K562 (cell line): ENCODE measurements at regions not wholly inside any gene's neighbourhood (a gene's known extent, or its start where the extent isn't known, plus 50 kb on each side); places are given as distances from the start of the nearest gene placed in this dataset.

Source experiments
- ATAC-seq: fragments of 200-7000 bp; cut with Tn5 transposase; 3 replicates; pipeline ENCODE4 v1.9.1; 2020; ENCODE audit warnings: moderate library complexity
- BruUV-seq: library from RNA; stranded (reverse); fragments of 400-500 nt; replicated peaks from 2 replicates; lab custom pipeline; 2021; lab: Mats Ljungman, UMichigan
- CTCF ChIA-PET: fragments of 300-600 bp; formaldehyde crosslinking; extraction: SDS; loops from one replicate; lab custom pipeline; 2021; ENCODE audit warnings: low intra/inter-chr PET ratio; lab: Yijun Ruan, JAX
- POLR2A ChIA-PET: fragments of 300-600, 350-650 bp; sonication (Branson Sonifier 250); formaldehyde crosslinking; extraction: SDS; loops from one replicate; lab custom pipeline; 2021; ENCODE audit warnings: antibody characterized with exemption, inconsistent platforms; lab: Yijun Ruan, JAX
- DNase-seq, 4 experiments: peaks; one replicate each; pipeline versions ENCODE4 v3.0.0 to v3.0.0-alpha.2; 2011 to 2018; ENCODE audit warnings: low spot score in 3 of 4, mixed read lengths in 3 of 4; ENCODE audit errors: extremely low read depth in 1 of 4
- FAIRE-seq: peaks from 2 replicates; lab custom pipeline; 2011; peaks lifted over from hg19 to GRCh38; lab: Jason Lieb, UNC
- H2AFZ ChIP-seq: 2 replicates; pipeline ENCODE4 v1.6.0; 2011; ENCODE audit warnings: low read depth, low read length, control low read depth, inconsistent platforms
- H3K27ac ChIP-seq: fragments of 200-600 bp; 3 replicates; pipeline ENCODE4 v1.8.0; 2011; ENCODE audit warnings: low read depth, mild to moderate bottlenecking, control low read depth, inconsistent platforms, low read length, moderate library complexity, mixed read lengths; ENCODE audit errors: extremely low read depth
- H3K27me3 ChIP-seq, 2 experiments: fragments of 300-600 bp in 1 of 2; 2 replicates in 1 of 2; 3 replicates in 1 of 2; pipeline versions ENCODE4 v1.6.0 to v1.8.0; 2011; ENCODE audit warnings: inconsistent platforms in 2 of 2, low read length in 2 of 2, mild to moderate bottlenecking in 1 of 2, mixed read lengths in 1 of 2, moderate library complexity in 1 of 2; ENCODE audit not compliant: control insufficient read depth in 2 of 2, insufficient read depth in 2 of 2
- H3K36me3 ChIP-seq: fragments of 300-600 bp; 3 replicates; pipeline ENCODE4 v1.8.0; 2011; ENCODE audit warnings: mild to moderate bottlenecking, low read length, inconsistent platforms; ENCODE audit not compliant: control insufficient read depth, insufficient read depth
- H3K4me1 ChIP-seq, 2 experiments: fragments of 200-600 bp in 1 of 2; replicated peaks in 1 of 2; 2 replicates in 1 of 2; 3 replicates in 1 of 2; pipeline versions ENCODE4 v1.5.1 to v1.8.0; 2011; ENCODE audit warnings: inconsistent platforms in 2 of 2, low read length in 2 of 2, mild to moderate bottlenecking in 1 of 2, mixed read lengths in 1 of 2, moderate library complexity in 1 of 2; ENCODE audit not compliant: control insufficient read depth in 2 of 2, insufficient read depth in 2 of 2
- H3K4me2 ChIP-seq: 2 replicates; pipeline ENCODE4 v1.6.1; 2011; ENCODE audit warnings: low read length, control low read depth, inconsistent platforms, mixed read lengths; ENCODE audit not compliant: insufficient read depth
- H3K4me3 ChIP-seq: fragments of 200-600 bp; sonication (generic), shearing (Covaris generic); 2 replicates; pipeline ENCODE4 v1.5.1; 2016; ENCODE audit warnings: control low read depth, inconsistent platforms
- H3K79me2 ChIP-seq: fragments of 200-600 bp; 3 replicates; pipeline ENCODE4 v1.8.0; 2011; ENCODE audit warnings: low read length, inconsistent platforms; ENCODE audit not compliant: control insufficient read depth, insufficient read depth
- H3K9ac ChIP-seq, 2 experiments: 2 replicates each; pipeline versions ENCODE4 v1.6.0 to v1.6.1; 2011; ENCODE audit warnings: low read depth in 2 of 2, low read length in 2 of 2, control low read depth in 1 of 2, inconsistent platforms in 1 of 2, mild to moderate bottlenecking in 1 of 2, mixed read lengths in 1 of 2; ENCODE audit not compliant: insufficient read depth in 1 of 2
- H3K9me1 ChIP-seq: one replicate; pipeline ENCODE4 v1.6.0; 2011; ENCODE audit warnings: inconsistent platforms, mild to moderate bottlenecking, low read length, moderate library complexity; ENCODE audit not compliant: control insufficient read depth, insufficient read depth
- H3K9me3 ChIP-seq: replicated peaks from 2 replicates; pipeline ENCODE4 v1.5.1; 2011; ENCODE audit warnings: low read depth, low read length, inconsistent platforms; ENCODE audit not compliant: control insufficient read depth, insufficient read depth
- H4K20me1 ChIP-seq: replicated peaks from 2 replicates; pipeline ENCODE4 v1.6.1; 2011; ENCODE audit warnings: low read length, inconsistent platforms, mixed read lengths; ENCODE audit not compliant: control insufficient read depth, insufficient read depth
- ARID4B ChIP-seq: sonication (generic); formaldehyde crosslinking; IDR thresholded peaks from 2 replicates; pipeline ENCODE4 v1.8.0; 2022; ENCODE audit warnings: mild to moderate bottlenecking, missing genetic modification reagents
- COPS2 ChIP-seq: fragments of 450-650 bp; conservative IDR thresholded peaks from 2 replicates; pipeline ENCODE4 v1.6.1; 2016; ENCODE audit warnings: mild to moderate bottlenecking, moderate library complexity
- CREB3L1 ChIP-seq: fragments of 450-650 bp; IDR thresholded peaks from 2 replicates; pipeline ENCODE4 v1.6.1; 2014; ENCODE audit warnings: low read depth, mild to moderate bottlenecking, moderate library complexity, borderline replicate concordance
- E2F3 ChIP-seq: fragments of 250-450 bp; sonication (Bioruptor Pico); IDR thresholded peaks from 2 replicates; pipeline ENCODE4 v1.4.0; 2020; ENCODE audit warnings: mild to moderate bottlenecking
- SOX6 ChIP-seq: fragments of 450-650 bp; IDR thresholded peaks from 2 replicates; pipeline ENCODE4 v1.6.1; 2014; ENCODE audit warnings: mild to moderate bottlenecking
- TAF7 ChIP-seq: fragments of 450-650 bp; IDR thresholded peaks from 2 replicates; pipeline ENCODE4 v1.6.1; 2016; ENCODE audit warnings: missing genetic modification characterization, missing compliant biosample characterization
- TAL1 ChIP-seq: fragments of 450-650 bp; IDR thresholded peaks from 2 replicates; pipeline ENCODE4 v1.6.1; 2016; ENCODE audit warnings: mild to moderate bottlenecking
- TGIF2 ChIP-seq: sonication (generic); formaldehyde crosslinking; IDR thresholded peaks from 2 replicates; pipeline ENCODE4 v1.8.1; 2022; ENCODE audit warnings: mild to moderate bottlenecking, missing genetic modification reagents, moderate library complexity
- ZNF408 ChIP-seq: fragments of 250-450 bp; sonication (Bioruptor Pico); IDR thresholded peaks from 2 replicates; pipeline ENCODE4 v1.4.0; 2020; ENCODE audit warnings: low read depth, mild to moderate bottlenecking, moderate library complexity
- WGBS: fragments of 100-300 bp; shearing (Covaris generic); methylation state at CpG from one replicate; pipeline ENCODE4 v1.1.6; 2016; ENCODE audit warnings: low coverage, mixed read lengths; ENCODE audit not compliant: insufficient coverage; ENCODE audit errors: missing lambda C conversion rate; 5-methylcytosine and 5-hydroxymethylcytosine counted together
- in situ Hi-C: fragments of 300-500 bp; cut with MboI; formaldehyde crosslinking; loops from 4 replicates; pipeline ENCODE4 v1.15.0; 2018; ENCODE audit warnings: inconsistent platforms, mixed read lengths
- intact Hi-C: fragments of 100-400 bp; cut with micrococcal nuclease; formaldehyde crosslinking; loops from 2 replicates; pipeline ENCODE4 v1.14.2; 2022
- TF ChIP-seq, protein P1 (sequence below), 2 experiments: fragments of 450-650 bp in 1 of 2; sonication (generic) in 1 of 2; formaldehyde crosslinking in 1 of 2; IDR thresholded peaks in 1 of 2; conservative IDR thresholded peaks in 1 of 2; 2 replicates each; pipeline versions ENCODE4 v1.6.1 to v1.8.1; 2016 to 2023; ENCODE audit warnings: mild to moderate bottlenecking in 2 of 2, moderate library complexity in 2 of 2, inconsistent platforms in 1 of 2, missing genetic modification reagents in 1 of 2

DNA sequence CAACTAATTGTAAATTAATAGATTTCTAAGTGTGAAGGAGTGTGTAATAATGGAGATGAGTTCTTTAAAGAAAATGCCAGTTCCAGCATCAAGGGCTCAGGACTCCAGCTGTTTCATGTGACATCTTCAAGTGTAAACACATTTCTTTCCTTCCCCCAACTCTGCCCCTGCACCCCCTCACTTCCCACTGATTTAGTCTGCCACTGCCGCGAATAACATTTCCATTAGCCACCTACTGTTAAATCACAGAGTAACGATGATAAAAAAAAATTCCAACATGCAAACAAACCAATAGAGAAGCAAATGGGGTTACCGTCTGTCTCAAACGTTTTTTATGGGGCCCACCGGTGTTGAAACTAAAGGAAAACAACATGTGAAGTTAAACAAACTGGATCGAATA is 414.3 kb downstream of the SAMD5 start:
- CTCF ChIA-PET = no interaction called here
- TF ChIP-seq E2F3 (no peak), TGIF2 (CRISPR knock-in tag) (no peak), ZNF408 (CRISPR knock-in tag) (no peak)
- TF ChIP-seq, all 486 proteins: peak for 0
- Histone ChIP-seq H3K27me3 (no peaks in the 10 kb centered on the region), H3K9me1 (no peaks in the 10 kb centered on the region), H4K20me1 (no peaks in the 10 kb centered on the region), H3K9ac (no peak overlapping the region), H3K36me3 (no peaks in the 10 kb centered on the region), H3K4me3 (no peak overlapping the region), H3K4me2 (no peak overlapping the region), H3K79me2 (no peaks in the 10 kb centered on the region), H3K27ac (no peak overlapping the region), H2AFZ (no peak overlapping the region), H3K9me3 (no peaks in the 10 kb centered on the region), H3K4me1 (no peaks in the 10 kb centered on the region)
- no peak for DNase-seq
- 18% methylated on average over 7 of the region's 7 CpGs for WGBS
- BruUV-seq = no TSS peak
- in situ Hi-C loops = no loop called here
- intact Hi-C loops = no loop called here
- no peak for FAIRE-seq
- POLR2A ChIA-PET = no interaction called here
- no peak for ATAC-seq

- intact Hi-C loops (no loop called here), in situ Hi-C loops (no loop called here)
- Histone ChIP-seq H3K79me2 (no peaks in the 10 kb centered on the region), H3K9ac (no peak overlapping the region), H3K27ac (no peak overlapping the region), H3K27me3 (no peaks in the 10 kb centered on the region), H3K4me3 (no peak overlapping the region), H4K20me1 (no peaks in the 10 kb centered on the region), H3K9me3 (no peaks in the 10 kb centered on the region), H3K36me3 (no peaks in the 10 kb centered on the region), H3K4me2 (no peak overlapping the region), H3K4me1 (no peaks in the 10 kb centered on the region), H3K9me1 (no peaks in the 10 kb centered on the region), H2AFZ (no peak overlapping the region)
- DNase-seq = no peak
- WGBS = 37% methylated on average over 1 of the region's 1 CpG
- BruUV-seq = no TSS peak
- no peak for FAIRE-seq
- ATAC-seq = no peak
- ChIA-PET POLR2A (no interaction called here), CTCF (no interaction called here)
- no peak for TF ChIP-seq COPS2
- TF ChIP-seq, protein P1, sequence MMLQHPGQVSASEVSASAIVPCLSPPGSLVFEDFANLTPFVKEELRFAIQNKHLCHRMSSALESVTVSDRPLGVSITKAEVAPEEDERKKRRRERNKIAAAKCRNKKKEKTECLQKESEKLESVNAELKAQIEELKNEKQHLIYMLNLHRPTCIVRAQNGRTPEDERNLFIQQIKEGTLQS (IDR thresholded peaks at IDR 0.05) = no peak
- TF ChIP-seq, protein P1 (CRISPR knock-in tag; conservative IDR thresholded peaks at IDR 0.05) = no peak
- no peak for TF ChIP-seq TAF7 (tag)
- TF ChIP-seq TAL1 = no peak
- TF ChIP-seq SOX6 = no peak
- TF ChIP-seq CREB3L1 = no peak
- TF ChIP-seq ARID4B (CRISPR knock-in tag) = no peak
Observed at GRCh38 chr6:147924598-147924997, 416.1 kb downstream of the SAMD5 start.
